ENCODE measurements at regions not wholly inside any gene's neighbourhood (a gene's known extent, or its start where the extent isn't known, plus 50 kb on each side); places are given as distances from the start of the nearest gene placed in this dataset.

DNA sequence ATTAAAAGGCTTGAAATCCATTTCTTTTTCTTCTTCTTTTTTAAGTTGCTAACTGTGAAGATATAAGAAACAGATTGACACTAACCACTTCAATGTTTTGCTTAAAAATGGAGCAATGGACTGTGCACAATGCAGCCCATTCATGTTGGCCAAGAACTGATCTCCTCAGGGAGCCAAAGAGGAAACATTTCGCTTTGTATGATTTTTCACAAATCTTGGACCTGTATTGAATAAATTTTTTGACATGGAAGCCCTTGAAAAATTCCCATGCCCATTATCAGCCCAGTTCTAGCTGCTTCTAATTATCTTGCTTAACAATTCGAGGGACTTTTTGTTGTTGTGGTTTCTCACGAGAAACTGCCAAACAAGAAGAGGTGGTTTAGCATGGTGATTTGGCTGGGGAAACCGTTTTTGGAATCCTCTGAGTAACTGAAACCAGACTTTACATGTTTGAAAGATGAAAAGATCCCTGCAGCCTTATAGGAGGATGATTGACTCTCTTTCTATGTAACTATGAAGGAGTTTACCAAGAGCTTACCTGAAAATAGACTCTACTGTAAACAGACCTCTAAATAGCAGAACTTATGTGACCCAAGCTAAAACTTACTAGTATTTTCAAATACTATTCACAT, 1389.4 kb upstream of the GOT2 start:
- Histone ChIP-seq H3K27me3 (replicated peaks; ENCODE audit: insufficient read depth, low read length) (no peaks in the 10 kb centered on the region), H4K20me1 (ENCODE audit: insufficient read depth, low read length) (no peaks in the 10 kb centered on the region), H3K9me3 (replicated peaks; ENCODE audit: insufficient read depth, low read length) (no peaks in the 10 kb centered on the region), H3K36me3 (replicated peaks; ENCODE audit: insufficient read depth, low read length) (no peaks in the 10 kb centered on the region), H3K4me1 (ENCODE audit: low read length) (no peaks in the 10 kb centered on the region), H3K27ac (ENCODE audit: low read length) (no peak overlapping the region), H3K4me2 (ENCODE audit: low read depth, low read length) (no peak overlapping the region), H3K4me3 (ENCODE audit: low read length) (no peak overlapping the region), H3K9ac (ENCODE audit: low read length) (no peak overlapping the region), H3F3A (ENCODE audit: insufficient read depth, low read length) (no peaks in the 10 kb centered on the region), H3K9me2 (replicated peaks; ENCODE audit: insufficient read depth, low read length) (no peaks in the 10 kb centered on the region), H3K79me2 (ENCODE audit: low read length) (no peaks in the 10 kb centered on the region), H2AFZ (ENCODE audit: low read length) (no peak overlapping the region)
- TF ChIP-seq EZH2phosphoT487 (IDR thresholded peaks at IDR 0.05; ENCODE audit: low read length), result no peak
- no peak for TF ChIP-seq CTCF (IDR thresholded peaks at IDR 0.05; ENCODE audit: low read length)
- no peak for TF ChIP-seq EZH2 (optimal IDR thresholded peaks at IDR 0.05; ENCODE audit: low read depth, low read length)
- DNase-seq, result peak; percentile 60

- no peaks in the 10 kb centered on the region for H3K9me2 ChIP-seq (replicated peaks; ENCODE audit: insufficient read depth, low read length)
- no peak overlapping the region for H2AFZ ChIP-seq (ENCODE audit: low read length)
- no peaks in the 10 kb centered on the region for H3K79me2 ChIP-seq (ENCODE audit: low read length)
- H3K4me1 ChIP-seq (ENCODE audit: low read length), result no peaks in the 10 kb centered on the region
- DNase-seq, result no peak
- no peak for TF ChIP-seq EZH2phosphoT487 (IDR thresholded peaks at IDR 0.05; ENCODE audit: low read length)
- TF ChIP-seq CTCF (IDR thresholded peaks at IDR 0.05; ENCODE audit: low read length), result no peak
- no peak for TF ChIP-seq EZH2 (optimal IDR thresholded peaks at IDR 0.05; ENCODE audit: low read depth, low read length)
- H3K9me3 ChIP-seq (replicated peaks; ENCODE audit: insufficient read depth, low read length), result no peaks in the 10 kb centered on the region
- H3K9ac ChIP-seq (ENCODE audit: low read length), result no peak overlapping the region
- H3K4me3 ChIP-seq (ENCODE audit: low read length), result no peak overlapping the region
- H3K4me2 ChIP-seq (ENCODE audit: low read depth, low read length), result no peak overlapping the region
- no peaks in the 10 kb centered on the region for H3K27me3 ChIP-seq (replicated peaks; ENCODE audit: insufficient read depth, low read length)
- H3K36me3 ChIP-seq (replicated peaks; ENCODE audit: insufficient read depth, low read length), result no peaks in the 10 kb centered on the region
- no peak overlapping the region for H3K27ac ChIP-seq (ENCODE audit: low read length)
- no peaks in the 10 kb centered on the region for H4K20me1 ChIP-seq (ENCODE audit: insufficient read depth, low read length)
- H3F3A ChIP-seq (ENCODE audit: insufficient read depth, low read length), result no peaks in the 10 kb centered on the region
Measured at GRCh38 chr16:60120586-60120985, 1386.5 kb upstream of the GOT2 start.

GRCh38 chr16:60110531-60110930, 1376.4 kb upstream of the GOT2 start:
- DNase-seq, result no peak
- no peaks in the 10 kb centered on the region for H3K27me3 ChIP-seq (replicated peaks; ENCODE audit: insufficient read depth, low read length)
- H3K4me3 ChIP-seq (ENCODE audit: low read length), result no peak overlapping the region
- H3F3A ChIP-seq (ENCODE audit: insufficient read depth, low read length), result no peaks in the 10 kb centered on the region
- no peaks in the 10 kb centered on the region for H3K9me3 ChIP-seq (replicated peaks; ENCODE audit: insufficient read depth, low read length)
- H3K9me2 ChIP-seq (replicated peaks; ENCODE audit: insufficient read depth, low read length), result no peaks in the 10 kb centered on the region
- no peak overlapping the region for H3K9ac ChIP-seq (ENCODE audit: low read length)
- H3K27ac ChIP-seq (ENCODE audit: low read length), result no peak overlapping the region
- no peaks in the 10 kb centered on the region for H3K4me1 ChIP-seq (ENCODE audit: low read length)
- no peaks in the 10 kb centered on the region for H3K79me2 ChIP-seq (ENCODE audit: low read length)
- TF ChIP-seq EZH2phosphoT487 (IDR thresholded peaks at IDR 0.05; ENCODE audit: low read length) (no peak), EZH2 (optimal IDR thresholded peaks at IDR 0.05; ENCODE audit: low read depth, low read length) (no peak), CTCF (IDR thresholded peaks at IDR 0.05; ENCODE audit: low read length) (no peak)
- H3K36me3 ChIP-seq (replicated peaks; ENCODE audit: insufficient read depth, low read length), result no peaks in the 10 kb centered on the region
- H3K4me2 ChIP-seq (ENCODE audit: low read depth, low read length), result no peak overlapping the region
- H4K20me1 ChIP-seq (ENCODE audit: insufficient read depth, low read length), result no peaks in the 10 kb centered on the region
- H2AFZ ChIP-seq (ENCODE audit: low read length), result no peak overlapping the region
